Renal cortex interstitium (tissue), 11 donors: ENCODE measurements at regions not wholly inside any gene's neighbourhood (a gene's known extent, or its start where the extent isn't known, plus 50 kb on each side); places are given as distances from the start of the nearest gene placed in this dataset.

Source experiments
- DNase-seq, 11 donors: peaks; one replicate each; pipeline ENCODE4 v3.0.0-alpha.2; 2013; ENCODE audit warnings: low read depth in 9 of 11, low spot score in 4 of 11; ENCODE audit errors: extremely low read depth in 1 of 11

GRCh38 chr2:107160640-107161239, 274.8 kb upstream of the ST6GAL2 start:
- no peak for DNase-seq

- DNase-seq = no peak
These were observed 282.2 kb upstream of the ST6GAL2 start for GRCh38 chr2:107168141-107168540.

- DNase-seq = peak in 6 of 11 donors; percentile 2 to 16 (median 6)
These were observed 288.2 kb upstream of the ST6GAL2 start for GRCh38 chr2:107174171-107174570.

GRCh38 chr2:107182981-107183380, 297.0 kb upstream of the ST6GAL2 start:
- no peak for DNase-seq

GRCh38 chr2:107187870-107188269, 301.9 kb upstream of the ST6GAL2 start:
- no peak for DNase-seq

- DNase-seq = no peak
These were observed 309.7 kb upstream of the ST6GAL2 start for GRCh38 chr2:107195631-107196030.

GRCh38 chr2:107197594-107198294, 311.8 kb upstream of the ST6GAL2 start:
- no peak for DNase-seq

- DNase-seq = no peak
These were observed 317.1 kb upstream of the ST6GAL2 start for GRCh38 chr2:107202962-107203591.

GRCh38 chr2:107215401-107216350, 329.7 kb upstream of the ST6GAL2 start:
- no peak for DNase-seq

GRCh38 chr2:107218208-107218607, 332.2 kb upstream of the ST6GAL2 start:
- no peak for DNase-seq

- no peak for DNase-seq
These were observed 336.5 kb upstream of the ST6GAL2 start for GRCh38 chr2:107222466-107222865.

- no peak for DNase-seq
These were observed 349.7 kb upstream of the ST6GAL2 start for GRCh38 chr2:107235491-107236254.

- DNase-seq = no peak
These were observed 356.8 kb upstream of the ST6GAL2 start for GRCh38 chr2:107242811-107243210.

GRCh38 chr2:107248932-107249331, 363.0 kb upstream of the ST6GAL2 start:
- no peak for DNase-seq

- no peak for DNase-seq
These were observed 369.8 kb upstream of the ST6GAL2 start for GRCh38 chr2:107255744-107256143.

GRCh38 chr2:107258531-107259407, 372.8 kb upstream of the ST6GAL2 start:
- peak in 1 of 11 donors; percentile 19 for DNase-seq

- no peak for DNase-seq
These were observed 373.6 kb upstream of the ST6GAL2 start for GRCh38 chr2:107259408-107260195.
